ENCODE measurements at regions not wholly inside any gene's neighbourhood (a gene's known extent, or its start where the extent isn't known, plus 50 kb on each side); places are given as distances from the start of the nearest gene placed in this dataset.

DNA sequence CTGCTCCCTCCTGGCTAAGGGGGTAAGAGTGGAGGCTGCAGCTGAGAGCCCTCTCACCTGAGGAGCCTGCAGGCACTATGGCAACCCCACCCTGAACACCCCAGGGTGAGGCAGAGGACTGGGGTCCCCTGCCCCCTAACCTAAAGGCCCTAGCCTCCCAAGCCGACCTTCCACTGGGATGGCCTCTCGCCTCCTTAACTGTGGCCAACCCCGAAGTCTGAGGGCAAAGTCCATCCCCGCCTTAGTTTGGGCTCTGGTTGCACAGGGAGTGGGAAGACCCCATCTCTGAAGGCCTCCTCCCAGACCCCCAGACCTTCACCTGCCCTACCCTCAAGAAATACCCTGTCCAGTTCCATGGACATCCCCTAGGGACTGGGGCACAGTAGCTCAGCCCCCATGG is 100.6 kb upstream of the PRR23E start:
- DNase-seq = no peak

DNA sequence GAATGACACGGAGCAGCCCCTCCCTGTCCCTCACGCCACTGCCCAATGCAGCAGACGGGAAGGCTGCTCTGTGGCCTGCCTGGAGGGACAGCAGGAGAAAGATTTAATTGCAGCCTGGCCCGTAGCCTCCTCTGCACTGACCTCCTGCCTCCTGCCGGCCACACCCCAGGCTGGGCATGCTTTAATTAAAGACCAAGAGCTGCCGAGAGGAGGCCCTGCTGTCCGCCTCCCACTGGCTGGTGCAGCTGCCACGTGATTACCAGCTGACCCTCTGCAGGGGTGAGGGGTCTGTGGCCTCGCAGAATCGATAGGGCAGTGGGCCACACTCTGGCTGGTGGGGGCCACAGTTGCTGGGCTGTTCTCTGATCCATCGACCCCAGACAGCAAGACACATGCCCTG is 100.2 kb upstream of the PRR23E start:
- DNase-seq = no peak

DNA sequence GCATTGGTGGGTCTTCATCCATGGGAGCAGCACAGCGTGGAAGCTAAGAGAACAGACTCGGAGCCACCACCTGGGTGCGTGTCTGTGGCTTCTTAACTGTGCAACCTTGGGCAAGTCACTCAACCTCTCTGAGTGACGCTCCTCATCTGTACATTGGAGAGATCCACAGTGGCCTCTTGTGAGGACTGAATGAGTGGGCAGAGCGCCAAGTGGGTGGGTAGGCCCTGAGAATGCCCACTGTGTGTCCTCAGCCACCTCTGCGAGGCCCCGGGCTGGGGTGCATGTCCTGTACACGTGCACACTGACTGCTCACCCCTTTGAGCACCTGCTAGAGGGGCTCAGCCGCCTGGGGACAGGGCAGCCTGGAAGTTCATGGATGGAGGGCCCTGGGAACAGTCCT is 99.6 kb upstream of the PRR23E start:
- DNase-seq = no peak

GRCh38 chr3:127095774-127096173 is 97.2 kb upstream of the PRR23E start:
- DNase-seq = no peak

DNA sequence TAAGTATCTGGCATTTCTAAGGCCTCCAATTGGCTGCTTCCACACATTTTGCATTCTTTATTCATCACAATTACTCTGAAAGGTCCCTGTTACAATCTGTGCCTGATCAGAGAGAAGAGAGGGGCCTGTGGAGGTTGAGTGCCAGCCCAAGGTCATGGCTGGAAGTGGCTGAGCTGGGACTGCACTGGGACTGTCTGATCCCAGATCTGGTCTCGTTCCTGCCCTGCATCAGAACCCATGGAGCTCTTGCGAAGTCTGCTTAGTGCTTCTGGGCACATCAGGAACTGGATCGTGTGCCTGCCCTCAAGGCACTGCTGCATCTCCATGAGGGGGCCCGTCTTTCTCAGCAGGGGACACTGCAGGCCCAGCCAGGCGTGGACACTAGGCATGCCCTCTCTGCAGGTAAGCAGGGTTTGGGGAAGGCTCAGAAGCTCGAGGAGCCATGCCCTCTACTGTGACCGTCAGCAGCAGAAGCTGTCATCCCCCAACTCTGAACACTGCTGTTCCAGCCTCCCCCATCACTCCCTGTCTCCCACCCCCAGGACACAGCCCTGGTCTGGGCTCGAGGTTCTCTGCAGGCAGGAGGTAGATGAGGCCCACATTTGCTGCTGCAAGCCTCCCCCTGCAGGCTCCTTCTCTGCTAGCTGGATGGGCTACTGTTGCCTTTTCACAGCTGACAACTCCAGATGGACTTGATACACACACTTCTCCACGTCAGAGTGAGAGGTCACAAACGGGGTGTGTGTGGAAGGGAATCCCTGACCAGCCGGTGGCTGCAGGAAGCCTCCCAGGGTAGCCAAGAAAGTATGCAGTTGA is 96.5 kb upstream of the PRR23E start:
- DNase-seq = no peak

DNA sequence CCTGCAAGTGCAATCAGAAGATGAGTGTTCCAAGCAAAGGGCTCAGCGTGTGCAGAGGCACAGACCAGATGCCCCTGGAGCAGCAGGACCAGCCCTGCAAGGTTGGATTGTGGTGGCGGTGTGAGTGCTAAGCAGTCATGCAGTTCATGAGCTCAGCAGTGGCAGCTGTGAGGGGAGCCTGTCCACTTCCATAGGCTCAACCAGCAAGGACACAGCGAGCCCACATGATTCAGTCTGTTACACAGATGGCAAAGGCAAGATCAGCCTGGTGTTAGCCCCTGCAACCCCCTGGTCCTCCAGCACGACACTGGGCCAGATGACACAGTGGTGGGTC is 95.9 kb upstream of the PRR23E start:
- no peak for DNase-seq

- DNase-seq = no peak
Observed at GRCh38 chr3:127097481-127097880, 95.5 kb upstream of the PRR23E start.

- no peak for DNase-seq
Observed at GRCh38 chr3:127099982-127100381, 92.9 kb upstream of the PRR23E start.

- no peak for DNase-seq
Observed at GRCh38 chr3:127100459-127101410, 92.2 kb upstream of the PRR23E start.

DNA sequence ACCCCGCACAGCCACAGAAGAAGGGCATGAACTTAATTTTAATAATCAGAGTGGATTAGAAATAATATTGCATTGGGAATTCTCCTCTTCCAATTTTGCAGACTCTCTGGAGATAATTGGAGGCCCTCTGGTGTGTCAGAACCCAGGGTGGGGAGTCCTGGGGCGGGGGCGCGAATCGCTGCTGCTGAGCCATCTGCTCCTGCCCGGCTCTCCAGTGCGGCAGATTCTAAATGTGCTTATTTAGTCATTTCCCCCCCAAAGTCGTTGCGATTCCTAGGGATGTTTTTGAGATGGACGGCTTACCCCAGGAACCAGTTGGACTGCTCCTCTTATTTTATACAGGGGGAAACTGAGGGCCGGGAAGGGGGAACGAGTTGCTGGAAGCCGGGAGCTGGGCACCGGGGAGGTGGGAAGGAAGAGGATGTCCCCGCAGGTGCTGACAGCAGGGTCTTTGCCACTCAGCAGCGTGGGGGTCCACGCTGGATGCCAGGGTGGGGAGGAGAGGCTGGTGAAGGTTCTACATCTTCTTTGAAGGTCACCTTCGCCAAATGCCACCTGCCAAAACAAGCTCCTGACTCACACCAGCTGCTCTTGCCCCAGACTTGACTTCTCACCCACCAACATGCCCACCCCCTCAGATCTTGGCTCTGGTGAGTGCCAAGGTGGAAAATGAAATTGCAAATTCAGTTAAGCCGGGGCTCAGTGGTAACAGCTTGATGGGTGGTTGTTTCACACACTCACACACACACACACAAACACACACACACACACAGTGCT is 91.3 kb upstream of the PRR23E start:
- DNase-seq = no peak

- DNase-seq = no peak
Observed at GRCh38 chr3:127102188-127102520, 90.8 kb upstream of the PRR23E start.

DNA sequence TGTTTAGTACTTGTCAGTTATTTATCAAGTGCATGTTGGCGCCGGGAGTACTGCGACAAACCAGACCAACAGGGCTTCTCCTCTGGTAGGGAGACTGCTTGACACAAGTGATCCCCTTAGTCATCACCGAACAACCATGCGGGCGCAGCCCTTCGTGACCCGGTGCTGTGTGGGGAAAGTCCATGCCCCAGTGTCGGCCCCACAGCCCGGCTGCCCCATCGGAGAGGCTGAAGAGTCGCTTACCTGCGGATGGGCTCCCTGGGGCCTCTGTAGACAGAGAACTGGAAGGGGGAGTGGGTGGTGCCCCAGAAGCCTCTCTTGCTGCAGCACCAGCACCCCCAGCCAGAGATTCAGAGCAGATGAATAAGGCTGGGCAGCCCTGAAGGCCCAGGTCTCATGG is 90.3 kb upstream of the PRR23E start:
- DNase-seq = no peak

- no peak for DNase-seq
Observed at GRCh38 chr3:127103080-127103479, 89.9 kb upstream of the PRR23E start.

DNA sequence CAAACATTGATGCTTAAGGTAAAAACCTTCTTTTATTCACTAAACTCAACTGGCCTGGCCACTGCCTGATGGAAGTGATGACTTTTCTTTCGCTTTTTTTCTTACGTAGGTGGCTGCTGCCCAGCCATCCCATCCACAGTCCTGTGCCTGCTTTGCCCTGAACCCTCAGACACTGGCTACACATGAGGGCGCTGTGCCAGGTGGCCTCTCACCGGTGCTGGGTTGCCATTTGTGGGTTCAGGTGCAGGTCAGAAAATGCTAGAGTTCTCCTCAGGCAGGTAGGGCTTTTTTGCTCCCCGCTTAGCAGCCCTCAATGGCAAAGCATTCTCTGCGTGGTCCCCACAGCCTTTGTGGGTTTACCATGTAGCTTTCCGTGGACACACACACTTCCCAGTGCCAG is 88.3 kb upstream of the PRR23E start:
- DNase-seq = no peak

DNA sequence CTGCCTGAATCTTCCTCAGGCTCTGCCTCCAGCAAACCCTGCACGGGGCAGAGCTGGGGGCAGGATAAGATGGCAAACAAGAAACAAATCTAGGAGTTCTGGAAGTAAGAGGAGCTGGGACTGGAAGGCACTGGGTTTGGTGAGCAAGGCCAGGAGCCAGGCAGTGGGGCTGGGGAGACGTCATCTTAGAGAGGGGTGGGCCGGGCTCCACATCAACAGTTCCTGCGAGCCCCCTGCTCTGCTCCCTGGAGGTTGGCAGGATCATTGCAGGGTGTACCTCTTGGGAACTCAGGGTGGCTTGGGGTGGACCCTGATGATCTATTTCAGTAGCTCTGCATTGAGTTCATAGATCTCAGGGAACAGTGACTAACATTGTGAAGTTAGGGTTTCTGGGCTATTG is 87.3 kb upstream of the PRR23E start:
- no peak for DNase-seq

DNA sequence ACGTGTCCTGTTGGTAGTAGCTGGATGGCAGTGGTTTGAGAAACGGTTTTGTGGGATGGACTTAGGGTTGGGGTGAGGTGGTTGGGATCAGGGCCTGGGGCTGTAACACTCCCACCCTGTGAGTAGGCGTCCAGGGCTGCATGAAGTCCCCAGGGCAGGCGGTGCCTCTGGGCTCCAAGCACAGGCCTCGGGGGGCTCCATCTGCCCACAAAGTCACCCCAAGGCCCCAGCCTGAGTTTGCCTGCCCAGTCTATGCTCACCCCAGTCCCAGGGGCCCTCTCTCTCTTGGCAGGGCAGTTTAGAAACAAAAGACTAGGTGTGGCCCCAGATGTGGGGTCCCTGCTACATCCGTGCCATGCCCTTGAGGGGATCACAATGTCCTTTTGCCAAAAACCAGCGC is 86.9 kb upstream of the PRR23E start:
- DNase-seq = no peak

GRCh38 chr3:127106456-127106855 is 86.5 kb upstream of the PRR23E start:
- no peak for DNase-seq

DNA sequence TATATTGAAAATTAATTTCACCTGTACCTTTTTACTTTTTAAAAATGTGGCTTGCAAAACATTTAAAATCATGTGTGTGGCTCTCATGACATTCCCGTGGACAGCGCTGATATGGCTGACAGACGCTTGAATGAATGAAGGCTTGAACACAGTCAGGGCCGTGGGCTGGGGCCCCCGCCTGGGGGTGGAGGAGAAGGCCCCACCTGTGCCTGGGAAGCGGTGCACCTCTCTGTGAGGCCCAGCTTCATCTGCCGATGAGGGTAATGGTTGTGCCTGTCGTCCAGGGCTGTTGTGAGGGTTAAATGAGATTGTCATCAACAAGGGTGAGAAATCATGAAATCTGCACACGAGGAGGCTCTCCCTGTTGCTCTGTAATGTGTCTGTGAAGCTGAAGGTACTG is 85.9 kb upstream of the PRR23E start:
- no peak for DNase-seq

- DNase-seq = no peak
Observed at GRCh38 chr3:127107491-127108375, 85.2 kb upstream of the PRR23E start.

DNA sequence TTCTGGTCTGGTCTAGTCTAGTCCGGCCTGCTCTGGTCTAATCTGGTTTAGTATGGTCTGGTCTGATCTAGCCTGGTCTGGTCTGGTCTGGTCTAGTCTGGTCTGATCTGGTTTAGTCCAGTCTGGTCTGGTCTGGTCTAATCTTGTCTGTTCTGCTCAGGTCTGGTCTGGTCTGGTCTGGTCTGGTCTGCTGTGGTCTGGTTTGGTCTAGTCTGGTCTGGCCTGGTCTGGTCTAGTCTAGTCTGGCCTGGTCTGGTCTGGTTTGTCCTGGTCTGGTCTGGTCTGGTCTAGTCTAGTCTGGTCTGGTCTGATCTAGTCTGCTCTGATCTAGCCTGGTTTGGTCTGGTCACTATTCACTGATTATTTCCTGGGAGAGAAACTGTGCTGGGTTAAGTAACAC is 84.1 kb upstream of the PRR23E start:
- no peak for DNase-seq

- DNase-seq = no peak
Observed at GRCh38 chr3:127110982-127111693, 81.8 kb upstream of the PRR23E start.

All from Kasumi-1 (cell line).